ENCODE measurements at regions not wholly inside any gene's neighbourhood (a gene's known extent, or its start where the extent isn't known, plus 50 kb on each side); places are given as distances from the start of the nearest gene placed in this dataset.
"Not testable (repeated sequence)": the region's sequence is repeated elsewhere in the genome, so short reads cannot be mapped to it uniquely, and the experiment has no call there.

DNA sequence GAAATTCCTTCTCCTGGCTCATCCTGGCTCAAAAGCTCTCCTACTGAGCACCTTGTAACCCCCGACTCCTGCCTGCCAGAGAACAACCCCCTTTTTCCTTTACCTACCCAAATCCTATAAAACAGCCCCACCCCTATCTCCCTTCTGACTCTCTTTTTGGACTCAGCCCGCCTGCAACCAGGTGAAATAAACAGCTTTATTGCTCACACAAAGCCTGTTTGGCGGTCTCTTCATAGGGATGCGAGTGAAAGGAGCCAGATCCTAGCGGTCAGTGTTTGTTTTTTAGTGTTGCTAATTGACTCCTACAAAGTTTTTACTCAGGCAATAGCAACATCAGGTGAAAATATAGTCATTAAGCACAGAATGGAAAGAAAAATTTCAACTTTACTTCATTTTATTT is 592.3 kb upstream of the AADAT start:
- DNase-seq = not testable (repeated sequence)

DNA sequence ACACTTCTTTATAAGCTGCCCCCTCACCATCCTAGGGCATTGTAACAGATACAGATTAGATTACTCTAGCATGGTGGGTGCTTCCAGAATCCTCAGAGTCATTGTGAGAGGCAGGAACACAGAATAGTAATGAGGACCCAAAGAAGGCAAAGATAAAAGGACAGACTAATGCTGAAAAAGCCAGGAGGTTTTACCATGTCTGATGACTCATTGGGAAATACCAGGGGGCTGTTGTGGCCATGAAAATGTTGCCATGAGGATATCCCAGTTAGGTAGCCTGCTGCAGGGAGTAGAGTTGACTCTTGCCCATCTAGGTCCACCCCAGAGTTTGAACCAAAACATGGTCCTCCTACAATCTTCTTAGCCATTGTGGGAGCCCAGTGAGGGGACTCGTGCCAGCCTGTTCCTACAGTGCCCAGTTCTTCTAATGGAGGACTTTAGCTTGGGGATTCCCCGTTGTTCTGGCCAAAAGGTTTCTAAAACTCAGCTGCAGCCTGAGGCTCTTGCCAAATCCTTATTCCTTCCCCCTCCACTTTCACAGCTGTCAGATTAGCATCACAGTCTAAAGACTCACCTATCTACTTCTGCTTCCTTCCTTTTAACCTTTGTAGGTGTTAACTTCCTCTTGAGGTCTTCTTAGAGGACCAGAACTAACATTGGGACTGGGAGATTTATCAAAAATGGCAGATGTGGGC is 586.0 kb upstream of the AADAT start:
- no peak for DNase-seq

DNA sequence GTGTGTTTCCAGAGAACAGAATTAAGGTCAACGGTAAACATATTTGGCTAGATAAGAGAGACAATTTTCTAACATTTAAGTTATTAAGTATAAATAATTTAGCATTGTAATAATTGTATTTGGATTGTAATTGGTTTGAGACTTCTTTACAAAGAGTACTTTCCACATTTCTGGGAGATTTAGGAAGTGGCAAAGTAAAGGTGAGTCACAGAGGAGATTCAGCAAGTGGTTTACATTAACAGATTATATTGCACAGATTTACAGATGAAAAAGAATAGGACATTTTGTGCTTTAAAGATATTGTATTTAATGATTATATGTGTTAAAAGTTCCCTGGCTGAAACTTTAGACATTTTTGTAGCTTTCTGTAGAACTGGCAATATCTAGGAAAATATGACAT is 584.4 kb upstream of the AADAT start:
- no peak for DNase-seq

DNA sequence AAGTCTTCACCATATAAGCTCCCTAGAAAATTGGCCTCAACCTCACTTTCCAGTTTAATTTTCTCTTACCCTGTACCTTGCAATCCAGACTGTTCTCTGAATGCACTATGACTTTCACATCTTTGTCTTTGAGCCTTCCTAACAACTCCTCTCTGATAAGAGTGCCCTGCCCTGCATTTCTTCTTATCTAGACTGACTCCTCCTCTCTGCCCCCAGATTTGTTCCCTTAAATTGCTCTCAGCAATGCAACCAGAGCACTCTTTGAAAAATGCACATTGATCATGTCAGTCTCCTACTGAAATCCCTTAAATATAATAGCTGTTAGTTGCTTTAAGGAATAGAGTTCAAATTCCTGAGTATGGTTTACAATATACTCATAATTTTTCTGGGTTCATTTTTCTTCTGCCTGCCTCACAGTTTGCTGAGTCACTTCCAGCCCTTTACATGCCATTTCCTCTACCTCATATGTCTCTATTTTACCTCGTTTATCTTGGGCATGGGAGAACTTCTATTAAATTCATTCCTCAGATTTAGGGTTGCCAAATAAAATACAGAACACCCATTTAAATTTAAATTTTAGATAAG is 582.7 kb upstream of the AADAT start:
- DNase-seq = no peak

- no peak for DNase-seq
These were observed 581.4 kb upstream of the AADAT start for GRCh38 chr4:170671171-170671570.

- no peak for DNase-seq
These were observed 578.1 kb upstream of the AADAT start for GRCh38 chr4:170667814-170668213.

DNA sequence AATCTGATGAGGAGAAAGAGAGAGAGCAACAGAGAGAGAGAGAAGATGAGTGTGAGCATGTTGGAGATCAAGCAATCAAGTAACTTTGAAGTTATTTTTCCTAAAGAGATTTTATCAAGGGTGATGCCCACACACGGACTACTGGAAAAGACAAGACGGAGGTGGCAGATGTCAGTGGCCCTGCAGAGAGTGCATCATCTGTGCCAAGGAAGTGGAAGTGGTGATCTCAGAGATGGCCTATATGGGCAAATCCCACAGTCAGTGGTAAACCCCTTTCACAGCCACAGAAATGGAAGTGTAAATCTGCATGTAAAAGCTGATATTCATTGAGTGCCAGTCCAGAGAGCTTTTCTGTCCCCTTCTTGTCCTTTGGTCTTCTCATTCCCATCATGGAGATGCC is 577.2 kb upstream of the AADAT start:
- DNase-seq = no peak

DNA sequence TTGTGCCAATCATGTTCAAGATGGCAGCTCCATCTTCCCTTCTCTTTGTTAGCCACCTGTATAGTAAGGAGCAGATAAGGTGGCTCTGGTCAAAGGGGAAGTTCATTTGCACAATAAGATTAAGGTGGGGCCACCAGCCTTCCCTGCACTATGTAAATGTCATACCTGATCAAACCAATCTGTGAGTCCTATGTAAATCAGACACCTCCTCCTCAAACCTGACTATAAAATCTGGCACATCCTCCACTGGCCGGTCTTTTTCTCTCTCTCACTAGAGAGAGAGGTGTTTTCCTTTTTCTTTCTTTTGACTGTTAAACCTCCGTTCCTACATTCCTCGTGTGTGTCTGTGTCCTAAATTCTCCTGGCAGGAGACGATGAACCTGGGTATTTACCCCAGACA is 572.5 kb upstream of the AADAT start:
- DNase-seq = no peak

- DNase-seq = no peak
These were observed 568.0 kb upstream of the AADAT start for GRCh38 chr4:170657761-170658160.

- no peak for DNase-seq
These were observed 566.8 kb upstream of the AADAT start for GRCh38 chr4:170656506-170656905.

DNA sequence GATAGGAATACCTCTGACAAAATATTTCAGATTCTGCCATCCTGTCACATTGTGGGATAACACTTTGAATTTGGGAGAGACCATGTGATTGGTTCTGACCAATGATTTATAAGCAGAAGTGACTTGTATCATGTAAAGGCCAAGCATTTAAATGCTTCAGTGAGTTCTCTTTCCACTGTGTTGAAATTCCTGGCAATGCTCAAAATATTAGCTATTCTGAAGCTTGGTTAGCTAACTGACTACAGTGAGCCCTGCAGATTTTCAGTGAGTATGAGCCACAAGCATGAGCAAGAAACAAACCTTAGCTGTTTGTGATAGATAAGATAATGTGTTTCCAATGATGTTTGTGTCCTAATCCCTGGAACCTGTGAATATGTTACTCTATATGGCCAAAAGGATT is 562.8 kb upstream of the AADAT start:
- DNase-seq = no peak

DNA sequence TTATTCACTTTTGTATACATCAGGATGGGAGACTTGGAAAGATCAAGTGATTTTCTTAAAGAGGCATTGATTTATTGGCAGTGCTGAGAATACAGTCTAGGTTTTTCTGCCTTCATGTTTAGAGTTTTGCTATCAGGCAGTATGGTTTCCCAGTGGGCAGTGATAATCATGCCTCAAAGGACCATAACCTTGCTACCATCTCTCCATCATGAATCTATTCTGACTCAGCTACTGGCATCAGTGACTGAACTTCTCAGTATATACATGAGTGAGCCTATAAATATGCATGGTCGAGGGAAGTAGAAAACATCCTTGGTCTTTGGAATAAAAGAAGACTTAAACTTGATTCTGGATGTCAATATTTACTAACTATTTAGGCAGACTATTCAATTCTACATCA is 562.0 kb upstream of the AADAT start:
- no peak for DNase-seq

DNA sequence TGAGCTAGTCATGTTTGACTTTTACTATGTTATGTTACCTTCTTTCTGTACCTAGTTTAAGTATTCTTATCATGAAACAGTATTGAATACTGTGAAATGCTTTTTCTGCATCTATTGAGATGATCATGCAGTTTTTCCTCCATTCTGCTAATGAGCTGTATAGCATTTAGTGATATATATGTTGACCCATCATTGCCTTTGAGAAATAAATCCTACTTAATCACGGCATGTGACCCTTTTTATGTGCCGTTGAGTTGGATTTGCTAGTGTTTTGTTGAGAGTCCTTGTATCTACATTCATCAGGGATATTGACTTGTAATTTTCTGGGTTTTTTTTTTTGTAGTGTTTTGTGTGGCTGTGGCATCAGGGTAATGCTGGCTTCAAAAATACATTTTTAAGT is 537.7 kb upstream of the AADAT start:
- no peak for DNase-seq

DNA sequence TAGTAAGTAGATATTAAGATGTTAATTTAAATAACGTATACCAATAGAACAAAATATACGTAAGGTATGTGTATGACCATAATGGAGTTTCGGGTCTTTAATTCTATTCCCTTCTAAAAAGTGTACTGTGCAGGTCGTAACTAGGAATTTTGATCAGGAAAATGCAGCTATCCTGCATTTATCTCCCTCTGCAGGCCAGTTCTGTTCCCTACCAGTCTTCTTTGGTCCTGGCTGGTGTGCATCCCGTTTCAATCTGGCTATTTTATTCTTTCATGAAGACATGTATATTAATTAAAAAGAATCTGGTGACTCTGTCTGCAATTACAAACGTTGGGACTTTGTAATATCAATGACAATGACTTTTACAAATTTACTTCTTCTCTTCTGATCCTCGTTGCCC is 534.1 kb upstream of the AADAT start:
- no peak for DNase-seq

DNA sequence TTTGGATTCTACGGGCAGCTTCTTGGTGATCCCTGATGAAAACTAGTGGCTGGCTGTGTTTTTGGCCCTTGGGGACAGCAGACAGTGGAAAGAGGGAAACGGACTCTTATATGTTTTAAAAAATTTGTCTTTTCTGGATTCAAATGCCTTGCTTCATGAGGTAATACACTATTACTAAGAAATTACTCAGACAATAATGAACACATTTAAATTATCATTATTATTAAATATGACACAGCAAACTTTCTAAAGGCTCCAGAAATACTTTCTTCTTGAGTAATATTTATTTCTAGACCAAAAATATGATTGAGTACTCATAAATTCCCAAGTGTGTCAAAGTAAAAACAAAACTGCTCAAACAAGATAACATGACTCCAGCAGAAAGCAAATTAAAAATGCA is 520.7 kb upstream of the AADAT start:
- DNase-seq = no peak

DNA sequence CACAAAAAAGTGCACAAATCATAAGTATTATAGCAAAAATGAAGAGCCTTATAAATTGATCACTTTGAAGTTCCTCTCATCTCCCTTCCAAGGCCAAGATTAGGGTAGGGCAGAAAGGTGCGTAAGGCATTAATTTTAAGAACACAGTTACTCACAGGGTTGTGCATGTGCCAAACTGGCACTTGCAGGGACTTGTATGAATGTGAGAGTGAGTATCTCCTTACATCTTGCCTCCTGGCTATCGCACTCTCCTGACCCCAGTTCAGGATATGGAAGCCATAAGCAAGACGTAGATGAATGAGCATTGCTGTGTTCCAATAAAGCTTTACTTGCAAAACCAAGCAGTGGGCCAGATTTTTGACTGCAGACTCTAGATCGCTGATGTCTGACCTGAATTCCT is 510.1 kb upstream of the AADAT start:
- DNase-seq = no peak

- DNase-seq = no peak
These were observed 501.3 kb upstream of the AADAT start for GRCh38 chr4:170591076-170591475.

DNA sequence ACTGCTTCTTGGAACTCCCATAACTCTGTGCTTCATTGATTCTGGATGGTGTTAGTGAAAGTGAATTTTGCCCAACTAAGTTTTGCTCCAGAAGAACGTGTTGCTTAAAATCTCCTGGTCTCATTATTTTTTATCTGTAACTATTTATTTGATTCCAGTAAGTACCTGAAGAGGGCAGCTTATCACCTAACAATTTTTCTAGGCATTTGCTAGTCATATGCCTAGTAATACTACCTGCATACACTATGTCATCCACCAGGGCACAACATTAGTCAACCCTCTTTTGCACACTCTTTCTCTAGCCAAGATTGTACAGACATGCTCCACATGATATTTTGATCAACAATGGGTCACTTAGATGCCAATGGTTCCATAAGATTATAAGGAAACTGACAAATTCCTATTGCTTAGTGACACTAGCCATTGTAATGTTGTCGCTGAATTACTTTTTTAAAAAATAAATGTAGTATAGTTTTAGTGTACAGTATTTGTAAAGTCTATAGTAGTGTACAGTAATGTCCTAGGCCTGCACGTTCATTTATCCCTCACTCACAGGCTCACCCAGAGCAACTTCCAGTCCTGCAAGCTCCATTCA is 499.9 kb upstream of the AADAT start:
- no peak for DNase-seq

DNA sequence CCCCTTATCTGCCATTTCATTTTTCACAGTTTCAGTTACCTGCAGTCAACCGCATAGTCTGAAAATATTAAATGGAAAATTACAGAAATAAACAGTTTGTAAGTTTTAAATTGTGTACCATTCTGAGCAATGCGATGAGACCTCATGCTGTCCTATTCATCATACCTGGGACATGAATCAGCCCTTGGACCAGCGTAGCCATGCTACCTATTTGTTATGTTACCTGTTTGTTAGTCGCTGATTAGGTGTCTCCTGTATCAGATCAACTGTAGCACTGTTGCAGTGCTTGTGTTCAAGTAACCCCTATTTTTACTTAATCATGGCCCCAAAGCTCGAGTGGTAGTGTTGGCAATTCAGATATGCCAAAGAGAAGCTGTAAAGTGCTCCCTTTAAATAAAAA is 492.2 kb upstream of the AADAT start:
- no peak for DNase-seq

GRCh38 chr4:170581322-170581721 is 491.6 kb upstream of the AADAT start:
- DNase-seq = no peak

DNA sequence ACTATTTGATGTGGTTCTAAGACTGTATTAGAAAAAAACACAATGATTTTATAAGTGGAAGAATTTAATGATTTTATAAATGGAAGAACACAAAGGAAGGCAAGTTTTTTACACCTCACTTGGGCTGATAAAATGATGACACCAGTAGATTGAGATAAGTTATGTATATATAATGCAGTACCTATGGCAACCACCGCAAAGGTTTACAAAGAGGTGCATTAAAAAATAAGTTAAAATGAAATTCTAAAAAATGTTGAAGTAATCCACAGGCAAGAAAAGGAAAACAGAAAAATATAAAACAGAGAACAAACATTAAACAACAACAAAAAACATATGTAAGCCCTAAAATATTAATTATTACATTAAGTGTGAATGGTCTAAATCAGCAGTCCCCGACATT is 490.9 kb upstream of the AADAT start:
- no peak for DNase-seq

DNA sequence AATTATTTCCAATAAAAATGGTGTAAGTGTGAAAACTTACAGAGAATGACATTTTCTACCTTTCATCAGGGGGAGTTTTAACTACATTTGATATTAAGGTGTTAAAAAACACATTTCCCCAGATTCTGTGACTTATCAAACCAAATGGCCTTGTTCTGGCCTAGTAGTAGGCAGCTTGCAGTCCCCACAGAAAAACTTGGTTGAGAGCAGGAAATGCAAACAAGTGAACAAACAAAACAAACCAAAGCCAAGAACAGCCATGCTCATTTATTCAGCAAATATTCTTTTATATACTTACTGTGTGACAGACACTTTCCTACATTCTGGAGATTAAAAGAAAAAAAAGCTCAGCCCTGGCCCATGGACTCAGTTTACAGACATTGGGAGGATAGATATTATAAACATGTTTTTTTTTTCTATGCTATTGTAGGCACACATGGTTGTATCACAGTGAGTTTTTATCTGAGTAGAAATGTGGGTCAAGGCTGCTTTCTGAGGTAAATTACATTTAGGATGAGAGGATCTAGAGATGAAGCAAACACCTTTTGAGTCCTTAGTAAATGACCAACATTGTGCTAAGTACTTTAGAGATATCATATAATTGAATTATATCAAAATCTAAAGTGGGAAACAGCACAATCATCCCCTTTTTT is 449.2 kb upstream of the AADAT start:
- DNase-seq = no peak

GRCh38 chr4:170529748-170530722 is 440.3 kb upstream of the AADAT start:
- no peak for DNase-seq

Data from NCI-H1092 (cell line).